GM19455 (cell line): ENCODE measurements at regions not wholly inside any gene's neighbourhood (a gene's known extent, or its start where the extent isn't known, plus 50 kb on each side); places are given as distances from the start of the nearest gene placed in this dataset.
"Not testable (repeated sequence)": the region's sequence is repeated elsewhere in the genome, so short reads cannot be mapped to it uniquely, and the experiment has no call there.

Experiments used
- ATAC-seq: cut with Tn5 transposase; IDR thresholded peaks from one replicate; pipeline ENCODE4 v1.9.1; 2021; ENCODE audit not compliant: unreplicated experiment

DNA sequence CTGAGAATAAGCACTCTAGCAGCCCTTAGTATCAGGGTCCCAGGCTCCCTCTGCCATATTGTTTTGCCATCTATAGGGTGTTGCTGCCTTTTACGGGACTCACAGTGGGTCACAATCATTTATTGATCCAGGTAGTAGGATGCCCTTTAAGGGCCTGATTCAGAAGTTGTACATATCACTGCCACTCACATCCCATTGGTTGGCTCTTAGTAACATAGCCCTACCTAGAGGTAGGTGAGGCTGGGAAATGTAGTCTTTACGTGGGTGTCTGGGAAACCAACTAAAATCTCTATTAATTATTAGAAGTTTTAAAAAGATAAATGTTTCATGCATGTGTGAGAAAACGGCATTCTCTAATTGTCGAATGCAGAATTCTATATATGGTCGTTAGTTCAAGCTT lies 78.8 kb upstream of the ATP5PO start:
- ATAC-seq = no peak

DNA sequence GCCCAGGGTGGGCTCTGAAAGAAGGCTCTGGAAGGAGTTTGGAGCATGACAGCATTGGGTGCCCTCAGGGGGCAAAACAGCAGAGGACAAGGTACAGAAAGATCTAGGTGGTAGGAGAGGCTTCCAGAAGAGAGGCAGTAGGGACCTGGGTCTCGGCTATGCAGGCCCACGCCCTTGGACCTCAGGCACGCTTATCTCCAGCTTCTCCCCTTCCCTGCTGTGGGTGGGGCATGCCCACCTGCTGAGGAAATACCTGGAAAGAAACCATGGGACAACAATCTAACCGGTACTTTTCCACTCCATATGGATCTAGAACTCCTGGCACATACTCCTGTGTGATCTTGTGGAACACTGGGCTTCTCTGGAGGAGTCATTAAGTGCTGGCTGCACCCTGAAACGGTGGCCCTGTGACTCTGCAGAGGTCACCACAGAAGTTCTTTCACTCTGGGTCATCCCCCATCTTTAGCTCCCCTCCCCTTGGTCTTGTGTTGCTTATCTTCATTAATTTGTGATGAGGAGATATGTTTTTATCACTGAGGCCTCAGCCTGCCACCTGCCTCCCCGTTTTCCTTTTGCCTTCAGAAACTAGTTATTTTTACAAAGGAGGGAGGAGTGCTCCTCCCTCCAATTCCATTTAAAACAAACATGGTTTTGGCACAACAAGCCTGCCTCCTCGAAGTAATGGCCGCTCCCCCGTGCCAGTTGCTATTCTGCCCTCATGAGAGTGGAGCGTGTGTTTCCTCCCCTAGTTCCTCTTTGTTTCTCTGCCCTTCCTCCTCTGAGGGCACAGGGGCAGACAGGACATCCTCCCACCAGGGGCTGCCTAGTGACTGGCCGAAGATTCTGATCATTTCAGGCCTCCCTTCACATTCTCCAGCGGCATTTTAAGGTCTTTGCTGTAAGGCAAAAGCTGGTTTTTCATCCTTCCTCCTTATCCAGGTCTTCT lies 78.0 kb upstream of the ATP5PO start:
- ATAC-seq = no peak

DNA sequence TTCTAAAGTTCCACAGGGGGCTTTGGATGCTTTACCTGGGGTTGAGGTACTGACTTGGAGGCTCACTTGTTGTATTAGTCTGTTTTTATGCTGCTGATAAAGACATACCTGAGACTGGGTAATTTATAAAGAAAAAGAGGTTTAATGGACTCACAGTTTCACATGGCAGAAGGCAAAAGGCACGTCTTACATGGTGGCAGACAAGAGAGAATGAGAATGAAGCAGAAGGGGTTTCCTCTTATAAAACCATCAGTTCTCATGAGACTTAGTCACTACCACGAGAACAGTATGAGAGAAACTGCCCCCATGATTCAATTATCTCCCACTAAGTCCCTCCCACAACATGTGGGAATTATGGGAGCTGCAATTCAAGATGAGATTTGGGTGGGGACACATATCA lies 76.8 kb upstream of the ATP5PO start:
- not testable (repeated sequence) for ATAC-seq

DNA sequence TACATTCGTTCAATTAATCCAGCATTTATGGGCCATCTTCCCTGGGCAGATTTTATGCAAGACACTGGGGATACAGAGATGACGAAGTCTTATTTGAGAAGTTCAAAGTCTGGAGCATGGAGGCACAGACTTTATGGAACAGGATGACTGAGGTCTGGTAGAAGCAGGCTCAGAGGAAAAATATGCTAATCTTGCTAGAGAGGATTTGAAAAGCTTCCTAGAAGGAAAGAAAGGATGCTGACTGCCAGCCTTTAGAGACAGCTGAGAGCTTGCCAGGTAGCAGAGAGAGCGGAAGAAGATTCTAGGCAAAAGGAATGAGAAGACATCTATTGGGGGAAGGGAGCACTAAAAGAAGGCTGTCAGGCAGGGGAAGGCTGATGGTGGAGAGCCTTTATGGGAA lies 75.5 kb upstream of the ATP5PO start:
- ATAC-seq = no peak

DNA sequence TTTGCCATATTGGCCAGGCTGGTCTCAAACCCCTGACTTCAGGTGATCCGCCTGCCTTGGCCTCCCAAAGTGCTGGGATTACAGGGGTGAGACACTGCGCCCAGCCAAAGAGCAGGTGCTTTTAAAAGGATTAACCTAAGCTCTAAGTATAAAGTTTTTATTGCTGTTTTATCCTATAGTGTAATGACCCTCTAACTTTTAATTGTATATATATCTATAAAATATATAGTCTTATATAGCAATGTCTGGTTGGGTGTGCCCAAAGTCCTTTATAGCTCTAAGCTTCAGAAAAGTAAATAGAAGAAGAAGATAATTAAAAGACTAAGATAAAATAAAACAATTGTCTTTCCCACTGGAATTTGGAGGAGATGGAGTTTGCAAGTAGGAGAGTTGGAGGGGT lies 73.8 kb upstream of the ATP5PO start:
- no peak for ATAC-seq

DNA sequence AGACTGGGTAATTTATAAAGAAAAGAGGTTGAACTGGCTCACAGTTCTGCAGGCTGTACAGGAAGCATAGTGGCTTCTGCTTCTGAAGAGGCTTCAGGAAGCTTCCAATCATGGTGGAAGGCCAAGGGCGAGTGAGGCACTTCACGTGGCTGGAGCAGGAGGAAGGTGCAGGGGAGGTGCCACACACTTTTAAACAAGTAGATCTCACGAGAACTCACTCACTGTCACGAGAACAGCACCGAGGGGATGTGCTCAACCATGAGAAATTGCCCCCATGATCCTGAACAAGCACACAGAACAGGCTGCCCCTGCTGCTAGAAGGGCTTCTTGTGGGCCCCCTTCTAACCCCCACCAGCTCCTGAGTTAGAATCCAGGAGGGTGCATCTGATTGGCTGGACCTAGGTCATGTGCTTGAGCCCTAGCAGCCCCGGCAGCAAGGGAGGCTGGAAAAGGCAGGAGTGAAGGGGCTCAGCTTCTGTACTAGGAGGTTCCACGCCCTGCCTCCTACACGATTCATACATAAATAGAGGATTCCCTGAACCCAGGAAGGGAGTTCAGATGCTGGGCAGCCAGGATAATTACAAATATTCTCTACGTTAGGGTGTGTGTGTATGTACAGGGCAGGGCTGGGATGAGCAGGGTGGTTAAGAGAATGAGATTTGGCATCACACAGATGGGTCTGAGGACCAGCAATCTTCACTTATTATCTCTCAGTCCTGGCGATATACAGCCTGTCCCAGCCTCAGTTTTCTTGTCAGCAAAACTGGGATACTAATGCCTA lies 72.8 kb upstream of the ATP5PO start:
- ATAC-seq = no peak

DNA sequence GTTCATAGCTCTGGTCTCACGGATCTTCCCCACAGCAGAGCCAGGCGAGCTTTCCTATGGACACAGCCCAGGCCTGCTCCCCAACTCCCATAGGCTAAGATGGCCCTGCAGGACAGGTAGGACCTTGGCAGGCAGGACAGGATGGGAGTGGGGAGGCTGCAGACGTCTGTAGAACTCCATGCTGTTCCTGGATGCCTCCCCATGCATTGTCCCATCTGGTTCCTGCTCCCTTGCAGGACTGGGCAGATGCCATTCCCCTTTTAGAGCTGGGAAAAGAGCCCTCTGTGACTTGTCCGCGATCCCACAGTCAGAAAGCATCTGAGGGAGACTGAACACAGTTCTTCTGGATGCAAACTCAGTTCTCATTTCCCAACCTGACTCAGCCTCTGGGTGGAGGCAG lies 71.9 kb upstream of the ATP5PO start:
- ATAC-seq = no peak

DNA sequence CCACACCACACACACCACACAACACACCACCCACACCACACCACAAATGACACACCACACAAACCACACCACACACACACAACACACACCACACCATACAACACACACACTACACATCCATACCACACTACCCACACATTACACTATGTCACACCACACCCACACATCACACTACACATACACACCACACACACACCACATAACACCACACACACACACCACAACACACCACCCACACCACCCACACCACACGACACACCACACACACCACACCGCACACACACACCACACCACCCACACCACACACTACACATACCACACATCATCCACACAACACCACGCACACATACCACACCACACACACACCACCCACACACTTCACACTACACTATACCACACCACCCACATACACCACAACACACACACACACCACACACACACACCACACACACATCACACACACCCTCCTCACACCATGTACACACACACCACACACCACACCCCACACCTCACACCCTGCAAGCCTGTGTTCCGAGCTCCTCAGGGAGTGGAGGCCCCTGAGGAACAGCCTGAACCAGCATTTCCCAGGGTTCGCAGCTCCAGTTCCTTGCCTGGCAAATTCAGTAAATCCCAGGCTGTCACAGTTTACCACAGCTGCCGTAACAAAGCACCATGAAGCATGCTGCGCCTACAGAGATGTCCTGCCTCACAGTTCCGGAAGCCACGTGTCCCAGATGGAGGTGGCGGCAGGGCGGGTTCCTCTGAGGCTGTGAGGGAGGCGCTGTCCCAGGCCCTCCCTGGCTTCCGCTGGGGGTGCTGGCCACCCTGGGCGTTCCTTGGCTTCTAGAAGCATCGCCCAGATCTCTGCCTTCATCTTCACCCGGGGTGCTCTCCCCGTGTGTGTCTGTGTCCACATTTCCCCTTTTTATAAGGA lies 69.8 kb upstream of the ATP5PO start:
- ATAC-seq = no peak

DNA sequence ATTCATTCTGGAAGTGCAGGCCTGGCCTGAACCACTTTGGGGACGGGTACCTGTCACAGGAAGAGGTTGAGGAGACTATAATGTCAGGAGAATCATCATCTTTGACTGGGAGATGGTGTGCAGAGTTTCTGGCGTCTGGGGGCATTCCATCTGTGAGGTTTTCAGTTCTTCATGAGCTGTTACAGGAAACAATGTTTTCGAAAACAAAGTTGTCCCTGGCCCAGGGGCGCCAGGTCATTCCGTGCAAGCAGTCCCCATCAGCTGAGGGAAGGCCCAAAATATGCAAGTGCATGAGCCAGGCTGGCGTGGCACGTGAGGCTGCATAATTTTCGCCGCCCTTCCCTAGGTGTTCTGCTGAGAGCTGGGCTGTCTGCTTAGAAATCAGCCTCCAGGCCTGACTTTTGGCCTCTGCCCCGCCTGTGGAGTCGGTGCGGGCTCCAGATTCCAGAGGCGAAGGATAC lies 68.4 kb upstream of the ATP5PO start:
- ATAC-seq = no peak

DNA sequence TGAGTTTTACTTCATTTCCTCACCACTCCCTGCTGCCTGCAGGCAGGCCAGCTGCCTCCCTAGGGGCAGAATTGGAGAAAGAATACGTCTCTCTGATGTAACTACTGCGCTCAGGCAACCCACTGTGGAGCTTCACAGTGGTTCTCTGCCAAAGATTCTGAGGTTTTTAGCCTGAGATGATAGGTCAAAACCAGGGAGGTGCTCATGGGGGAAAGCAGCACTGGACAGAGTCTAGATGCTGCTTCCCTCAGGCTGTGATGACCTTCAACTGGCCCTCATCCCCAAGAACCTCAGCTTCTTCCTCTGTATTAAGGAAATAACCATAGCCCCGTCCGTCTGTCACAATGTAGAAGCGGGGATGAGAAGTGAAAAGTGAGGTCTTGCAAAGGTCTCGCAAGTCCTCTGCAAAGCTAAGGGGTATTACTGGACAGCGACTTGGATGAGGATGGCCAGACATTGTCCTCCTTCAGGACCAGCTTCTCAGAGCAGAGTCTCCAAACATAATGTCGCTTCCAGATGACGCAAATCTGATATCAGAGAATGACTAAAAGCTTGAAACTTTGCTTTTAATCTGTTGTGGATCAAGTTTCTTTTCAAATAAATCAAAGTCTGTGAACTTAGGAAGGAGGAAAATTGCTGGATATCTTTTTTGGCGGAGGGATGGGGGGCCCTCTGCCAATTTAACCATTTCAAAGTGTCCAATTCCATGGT lies 65.9 kb upstream of the ATP5PO start:
- no peak for ATAC-seq

DNA sequence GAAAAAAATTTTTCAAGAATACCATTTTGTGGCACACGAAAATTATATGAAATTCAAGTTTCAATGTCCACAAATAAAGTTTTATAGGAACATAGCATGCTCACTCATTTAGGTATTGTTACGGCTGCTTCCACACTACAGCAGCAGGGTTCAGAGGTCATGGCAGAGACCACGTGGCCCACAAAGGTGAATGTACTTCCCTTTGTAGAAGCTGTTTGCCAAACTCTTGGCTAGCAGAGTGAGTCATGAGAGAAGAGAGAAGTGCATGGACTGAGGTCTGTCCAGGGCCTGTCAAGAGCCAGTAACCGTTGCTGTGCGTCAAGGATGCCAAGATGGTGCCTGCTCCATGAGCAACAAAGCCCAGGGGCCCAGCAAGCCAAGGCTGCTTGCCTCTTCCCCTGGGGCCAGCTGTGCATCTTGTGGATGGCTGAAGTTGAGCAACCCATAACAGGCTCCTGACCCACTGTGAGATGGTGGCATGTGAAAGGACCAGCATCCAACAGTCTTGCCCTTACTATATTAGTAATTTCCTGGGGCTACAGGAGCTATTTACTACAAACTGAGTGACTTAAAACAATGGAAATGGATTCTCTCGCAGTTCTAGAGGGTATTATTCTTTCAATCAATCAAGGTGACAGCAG lies 64.8 kb upstream of the ATP5PO start:
- no peak for ATAC-seq

DNA sequence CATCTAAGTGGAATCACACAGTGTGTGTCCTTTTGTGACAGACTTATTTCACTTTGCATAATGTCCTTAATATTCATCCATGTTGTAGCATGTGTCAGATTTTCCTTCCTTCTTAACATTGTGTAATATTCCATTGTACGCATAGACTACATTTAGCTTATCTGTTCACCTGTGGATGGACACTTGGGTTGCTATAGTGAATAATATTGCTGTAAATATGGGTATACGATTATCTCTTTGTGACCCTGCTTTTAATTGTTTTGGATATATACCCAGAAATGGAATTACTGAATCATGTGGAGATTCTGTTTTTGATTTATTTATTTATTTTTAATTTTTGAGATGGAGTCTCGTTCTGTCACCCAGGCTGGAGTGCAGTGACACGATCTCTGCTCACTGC lies 63.0 kb upstream of the ATP5PO start:
- no peak for ATAC-seq

DNA sequence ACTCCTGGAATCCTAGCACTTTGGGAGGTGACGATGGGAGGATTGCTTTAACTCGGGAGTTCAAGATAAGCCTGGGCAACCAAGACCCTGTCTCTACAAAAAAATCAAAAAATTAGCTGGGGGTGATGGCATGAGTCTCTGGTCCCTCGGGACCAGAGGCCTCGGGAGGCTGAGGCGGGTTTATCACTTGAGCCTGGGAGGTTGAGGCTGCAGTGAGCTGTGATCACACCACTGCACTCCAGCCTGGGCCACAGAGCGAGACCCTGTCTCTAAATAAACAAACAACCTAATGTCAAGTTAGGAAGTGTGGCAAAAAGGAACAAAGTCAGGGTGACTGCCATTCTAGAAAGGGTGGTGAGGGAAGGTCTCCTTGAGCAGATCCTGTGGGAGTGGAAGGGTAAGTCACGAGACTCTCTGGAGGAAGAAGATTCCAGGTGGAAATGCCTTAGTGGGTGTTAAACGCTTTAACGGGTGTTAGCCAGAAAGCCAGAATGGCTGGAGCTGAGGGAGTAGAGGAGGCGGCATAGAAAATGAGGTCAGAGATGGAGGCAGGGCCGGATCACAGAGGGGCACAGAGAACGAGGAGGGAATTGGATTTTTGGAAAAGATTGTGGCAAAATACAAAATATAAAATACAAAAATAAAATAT lies 62.2 kb upstream of the ATP5PO start:
- ATAC-seq = no peak

DNA sequence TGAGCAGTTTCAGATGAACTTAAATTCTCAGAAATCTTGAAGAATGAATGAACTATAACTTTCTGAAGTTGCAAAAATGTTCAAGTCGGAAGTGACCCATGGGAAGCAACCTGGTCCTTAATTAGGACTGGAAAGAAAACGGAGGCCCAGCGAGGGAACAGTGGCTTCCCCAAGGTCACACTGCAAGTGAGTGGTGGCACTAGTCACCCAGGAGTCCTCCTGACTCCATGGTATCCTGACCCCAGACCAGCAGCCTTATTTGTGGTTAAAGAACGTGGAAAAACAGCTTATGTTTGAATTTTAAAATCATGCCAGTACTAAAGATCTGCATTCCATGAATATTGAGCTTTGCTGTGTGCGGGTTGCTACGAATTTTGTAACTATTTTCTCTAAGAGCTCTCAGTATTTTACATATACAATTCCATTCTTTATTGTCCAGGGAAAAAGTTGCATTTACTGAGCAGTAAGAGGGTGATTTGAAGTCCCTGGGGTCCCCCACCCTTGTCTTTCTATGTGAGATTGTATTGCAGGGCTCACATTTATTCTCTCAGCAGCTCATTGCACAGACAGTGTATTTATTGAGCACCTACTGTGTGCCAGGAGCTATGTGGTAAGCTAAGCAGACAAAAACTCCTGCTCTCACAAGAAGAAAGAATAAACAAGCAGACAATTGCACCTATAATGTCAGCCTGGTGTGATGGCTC lies 61.6 kb upstream of the ATP5PO start:
- ATAC-seq = no peak

DNA sequence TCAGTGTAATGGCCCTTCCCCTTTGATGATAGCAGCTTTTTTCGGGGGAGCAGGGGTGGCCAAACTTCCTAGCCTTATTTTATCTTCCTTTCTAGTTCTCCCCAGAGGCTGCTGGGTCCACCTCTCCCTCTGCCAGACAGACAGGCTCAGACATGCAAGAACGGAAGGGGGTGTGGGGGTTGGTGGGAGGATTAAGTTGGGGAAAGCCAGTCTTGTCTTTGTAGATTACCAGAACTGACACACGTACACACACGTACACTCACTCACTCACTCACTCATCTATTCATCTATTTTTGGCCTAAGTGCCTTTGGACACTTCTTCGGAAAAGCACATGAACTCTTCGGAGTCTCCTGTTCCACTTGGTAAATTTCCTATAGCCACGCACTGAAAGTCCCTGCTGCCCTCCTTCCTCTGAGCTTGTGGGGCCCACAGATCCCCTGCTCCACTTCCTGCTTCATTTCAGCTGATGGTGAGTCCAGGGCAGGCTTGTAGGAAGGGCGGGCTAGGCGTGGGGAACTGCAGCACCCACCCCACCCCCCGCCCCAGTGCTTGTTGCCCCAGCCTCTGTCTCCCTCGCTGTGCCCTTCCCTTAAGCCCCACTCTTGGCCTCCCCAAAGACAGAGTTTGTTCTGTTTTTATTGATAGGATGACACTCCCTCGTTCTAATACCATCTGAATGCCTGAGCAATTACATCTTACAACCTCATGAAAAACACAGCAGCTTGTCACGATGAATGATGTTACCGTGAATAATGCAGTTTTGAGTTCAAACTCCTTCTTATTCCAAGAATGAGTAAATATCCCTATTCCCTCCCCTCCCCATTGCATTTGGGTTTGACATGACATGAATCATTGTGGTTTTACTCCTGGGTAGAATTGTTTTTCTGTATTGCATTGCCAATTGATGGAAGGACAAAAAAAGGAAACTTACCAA lies 60.7 kb upstream of the ATP5PO start:
- ATAC-seq = peak; percentile 56

DNA sequence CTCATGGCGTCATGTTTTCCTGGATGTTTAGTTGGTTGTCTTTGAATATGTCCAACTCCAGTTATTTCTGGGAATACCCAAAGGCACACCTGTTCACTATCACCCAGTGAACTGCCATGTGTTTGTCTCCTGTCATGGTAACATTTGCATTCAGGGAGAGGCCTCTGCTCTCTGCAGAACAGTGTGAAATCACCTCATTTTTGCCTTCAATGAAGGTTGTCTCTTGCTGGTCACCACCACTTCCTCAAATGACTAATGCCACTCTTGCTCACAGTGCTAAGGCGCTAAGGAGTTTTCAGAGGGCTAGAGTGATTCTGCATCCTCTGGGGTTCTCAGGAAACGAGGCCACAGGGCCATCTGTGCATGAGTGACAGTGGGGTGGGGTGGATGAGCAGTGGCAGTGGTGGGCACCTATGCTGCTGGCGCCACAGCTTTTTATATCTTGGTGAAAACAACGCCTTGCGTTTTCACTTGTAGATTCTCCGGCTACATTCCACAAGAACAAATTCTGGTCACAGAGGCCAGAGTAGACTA lies 60.0 kb upstream of the ATP5PO start:
- ATAC-seq = peak; percentile 86
